ENCODE measurements at regions not wholly inside any gene's neighbourhood (a gene's known extent, or its start where the extent isn't known, plus 50 kb on each side); places are given as distances from the start of the nearest gene placed in this dataset.

DNA sequence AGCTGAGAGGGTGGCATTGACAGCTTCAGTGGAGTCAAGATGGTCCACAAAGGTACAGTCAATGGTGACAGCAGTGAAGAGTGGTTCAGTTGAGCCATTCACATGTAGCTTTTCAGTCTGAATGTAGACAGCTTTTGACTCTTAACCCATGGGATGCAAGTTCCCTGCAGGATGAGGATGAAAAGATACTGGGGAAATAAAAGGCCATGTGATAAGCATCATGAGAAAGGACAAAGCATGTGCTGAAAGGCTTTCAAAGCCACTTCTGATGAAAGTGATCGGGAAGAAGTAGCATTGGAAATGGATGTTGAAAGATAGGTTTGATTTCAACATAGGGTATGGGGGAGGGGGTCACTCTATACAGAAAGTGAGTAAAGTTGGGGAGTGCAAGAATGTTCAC, 182.9 kb downstream of the ETS1 start:
- no peaks in the 10 kb centered on the region for H3K9me3 Mint-ChIP-seq
- DNase-seq (ENCODE audit: low spot score) (no peak), ATAC-seq (no peak)
- no peak overlapping the region for H3K4me3 ChIP-seq
- peaks cover 2% of the 10 kb centered on the region for H3K27me3 Mint-ChIP-seq (ENCODE audit: insufficient read depth, low read depth, poor library complexity)
- H3F3A ChIP-seq (replicated peaks; ENCODE audit: low read depth), result no peaks in the 10 kb centered on the region
- H3K4me3 Mint-ChIP-seq, result no peak overlapping the region
- no peaks in the 10 kb centered on the region for H3K4me1 ChIP-seq (ENCODE audit: insufficient read depth)
- H3K4me1 Mint-ChIP-seq, result no peaks in the 10 kb centered on the region; the same call in 2 of the 3 replicates
- H3K36me3 Mint-ChIP-seq (ENCODE audit: low read depth), result no peaks in the 10 kb centered on the region
- H3K9me2 ChIP-seq (ENCODE audit: insufficient read depth), result no peaks in the 10 kb centered on the region
- H3K36me3 ChIP-seq (ENCODE audit: insufficient read depth), result no peaks in the 10 kb centered on the region
- H3K79me2 ChIP-seq (replicated peaks; ENCODE audit: insufficient read depth), result no peaks in the 10 kb centered on the region
- H4K20me1 ChIP-seq (replicated peaks; ENCODE audit: insufficient read depth), result no peaks in the 10 kb centered on the region
- no peak overlapping the region for H3K4me2 ChIP-seq
- no peak for TF ChIP-seq CTCF (conservative IDR thresholded peaks at IDR 0.05; ENCODE audit: low read depth in 2 of 2)
- no peak for TF ChIP-seq POLR2AphosphoS5 (IDR thresholded peaks at IDR 0.05; ENCODE audit: low read depth)
- TF ChIP-seq NANOG (IDR thresholded peaks at IDR 0.05; ENCODE audit: borderline replicate concordance), result no peak
- no peak for TF ChIP-seq STAT1 (IDR thresholded peaks at IDR 0.05; ENCODE audit: unreplicated experiment)
- no peak for TF ChIP-seq ZNF331 (CRISPR knock-in tag; IDR thresholded peaks at IDR 0.05; ENCODE audit: low read depth)
- TF ChIP-seq ZNF114 (CRISPR knock-in tag; IDR thresholded peaks at IDR 0.05), result no peak
- no peak for TF ChIP-seq ZNF462 (CRISPR knock-in tag; IDR thresholded peaks at IDR 0.05)
- no peak for TF ChIP-seq EZH2 (IDR thresholded peaks at IDR 0.05; ENCODE audit: low read depth, unreplicated experiment)
- no peak for TF ChIP-seq CREB1 (CRISPR knock-in tag; IDR thresholded peaks at IDR 0.05; ENCODE audit: low read depth)
- TF ChIP-seq ETS1 (IDR thresholded peaks at IDR 0.05), result no peak
- TF ChIP-seq JUNB (IDR thresholded peaks at IDR 0.05; ENCODE audit: unreplicated experiment), result no peak
- H3K27ac Mint-ChIP-seq, result no peak overlapping the region
- no peaks in the 10 kb centered on the region for H3K27me3 ChIP-seq (ENCODE audit: insufficient read depth)
- H3K27ac ChIP-seq (ENCODE audit: low read depth), result no peak overlapping the region
- H2AFZ ChIP-seq, result no peak overlapping the region

Data from GM23338 (cell line).